Suprapubic skin (tissue), 4 donors: ENCODE measurements at regions not wholly inside any gene's neighbourhood (a gene's known extent, or its start where the extent isn't known, plus 50 kb on each side); places are given as distances from the start of the nearest gene placed in this dataset.

Source experiments
- DNase-seq, 2 donors: peaks; one replicate each; pipeline ENCODE4 v3.0.0-alpha.2; 2019; ENCODE audit warnings: low spot score in 2 of 2
- H3K27ac ChIP-seq: fragments of 200-600 bp; sonication (generic); one replicate; pipeline ENCODE4 v1.5.1; 2019
- H3K27me3 ChIP-seq: fragments of 200-600 bp; sonication (generic); one replicate; pipeline ENCODE4 v1.5.1; 2019
- H3K36me3 ChIP-seq: fragments of 200-600 bp; sonication (generic); one replicate; pipeline ENCODE4 v1.5.1; 2019
- H3K4me1 ChIP-seq: fragments of 200-600 bp; sonication (generic); one replicate; pipeline ENCODE4 v1.5.1; 2019
- H3K4me3 ChIP-seq: fragments of 200-600 bp; sonication (generic); one replicate; pipeline ENCODE4 v1.5.1; 2019; ENCODE audit warnings: mild to moderate bottlenecking
- H3K9me3 ChIP-seq: fragments of 200-600 bp; sonication (generic); one replicate; pipeline ENCODE4 v1.5.1; 2019
- EP300 ChIP-seq: sonication (generic); formaldehyde crosslinking; IDR thresholded peaks from one replicate; pipeline ENCODE4 v1.6.1; 2017; ENCODE audit warnings: antibody characterized with exemption
- POLR2A ChIP-seq, 2 donors: fragments of 450-650 bp; IDR thresholded peaks; one replicate each; pipeline ENCODE4 v1.6.1; 2017; ENCODE audit warnings: antibody characterized with exemption in 2 of 2, mild to moderate bottlenecking in 2 of 2, moderate library complexity in 2 of 2
- POLR2AphosphoS5 ChIP-seq, 3 donors: sonication (generic); formaldehyde crosslinking; IDR thresholded peaks; one replicate each; pipeline ENCODE4 v1.6.1; 2017; ENCODE audit warnings: antibody characterized with exemption in 3 of 3
- WGBS: methylation state at CpG from one replicate; pipeline ENCODE4 v1.1.5; 2018; 5-methylcytosine and 5-hydroxymethylcytosine counted together
- TF ChIP-seq, protein P1 (sequence below), 2 donors: fragments of 200-600 bp in 1 of 2; fragments of 450-650 bp in 1 of 2; sonication (generic) in 1 of 2; IDR thresholded peaks; one replicate each; pipeline ENCODE4 v1.5.1; 2016 to 2019; ENCODE audit warnings: antibody characterized with exemption in 2 of 2, mild to moderate bottlenecking in 1 of 2, moderate library complexity in 1 of 2

DNA sequence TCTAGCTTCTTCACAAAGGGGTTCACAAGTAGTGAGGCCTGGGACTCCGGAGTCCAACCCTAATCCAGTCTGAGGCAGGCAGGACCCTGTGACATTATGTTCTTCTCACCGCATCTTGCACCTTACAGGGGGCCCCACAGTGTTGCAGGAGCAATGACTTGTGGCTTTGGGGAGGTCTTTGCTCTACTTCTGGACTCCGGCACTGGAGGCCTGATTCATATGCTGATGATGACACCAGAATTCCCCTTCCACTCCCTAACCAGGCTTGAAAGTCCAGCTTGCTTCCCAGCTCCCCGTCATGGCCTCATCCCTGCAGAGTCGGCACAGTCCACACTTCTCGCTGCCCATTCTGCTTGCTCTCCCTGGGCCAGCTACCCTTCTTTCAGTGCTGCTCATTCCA is 96.3 kb upstream of the SLC44A3 start:
- TF ChIP-seq EP300: no peak
- TF ChIP-seq POLR2AphosphoS5 (IDR thresholded peaks at IDR 0.05): no peak
- TF ChIP-seq, protein P1, sequence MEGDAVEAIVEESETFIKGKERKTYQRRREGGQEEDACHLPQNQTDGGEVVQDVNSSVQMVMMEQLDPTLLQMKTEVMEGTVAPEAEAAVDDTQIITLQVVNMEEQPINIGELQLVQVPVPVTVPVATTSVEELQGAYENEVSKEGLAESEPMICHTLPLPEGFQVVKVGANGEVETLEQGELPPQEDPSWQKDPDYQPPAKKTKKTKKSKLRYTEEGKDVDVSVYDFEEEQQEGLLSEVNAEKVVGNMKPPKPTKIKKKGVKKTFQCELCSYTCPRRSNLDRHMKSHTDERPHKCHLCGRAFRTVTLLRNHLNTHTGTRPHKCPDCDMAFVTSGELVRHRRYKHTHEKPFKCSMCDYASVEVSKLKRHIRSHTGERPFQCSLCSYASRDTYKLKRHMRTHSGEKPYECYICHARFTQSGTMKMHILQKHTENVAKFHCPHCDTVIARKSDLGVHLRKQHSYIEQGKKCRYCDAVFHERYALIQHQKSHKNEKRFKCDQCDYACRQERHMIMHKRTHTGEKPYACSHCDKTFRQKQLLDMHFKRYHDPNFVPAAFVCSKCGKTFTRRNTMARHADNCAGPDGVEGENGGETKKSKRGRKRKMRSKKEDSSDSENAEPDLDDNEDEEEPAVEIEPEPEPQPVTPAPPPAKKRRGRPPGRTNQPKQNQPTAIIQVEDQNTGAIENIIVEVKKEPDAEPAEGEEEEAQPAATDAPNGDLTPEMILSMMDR (IDR thresholded peaks at IDR 0.05): no peak
- TF ChIP-seq POLR2A (IDR thresholded peaks at IDR 0.05): no peak
- Histone ChIP-seq H3K36me3 (no peaks in the 10 kb centered on the region), H3K27ac (no peak overlapping the region), H3K4me1 (peaks cover 13% of the 10 kb centered on the region), H3K9me3 (no peaks in the 10 kb centered on the region), H3K4me3 (no peak overlapping the region), H3K27me3 (no peaks in the 10 kb centered on the region)
- WGBS: 82% methylated on average over 6 of the region's 6 CpGs
- DNase-seq: no peak

DNA sequence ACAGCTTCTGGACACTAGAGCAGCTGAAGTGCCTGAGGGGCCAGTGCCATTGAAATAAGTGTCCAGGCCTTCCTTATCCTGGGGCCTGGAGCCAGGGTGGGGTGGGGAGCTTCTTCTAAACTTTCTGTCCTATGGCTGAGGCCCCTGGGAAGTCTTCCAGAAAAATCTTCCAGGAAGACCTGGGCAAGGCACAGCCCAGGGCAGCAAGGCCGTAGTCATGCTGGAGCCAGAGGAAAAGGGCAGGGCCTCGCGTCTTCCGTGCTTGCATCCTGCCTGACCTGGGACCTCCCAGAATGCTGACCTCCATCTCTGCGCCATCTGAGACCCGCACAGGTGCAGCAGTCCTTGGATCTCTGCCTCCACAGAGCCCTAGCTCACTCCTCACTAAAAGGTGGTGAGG is 96.7 kb upstream of the SLC44A3 start:
- Histone ChIP-seq H3K36me3 (no peaks in the 10 kb centered on the region), H3K4me3 (no peak overlapping the region), H3K27ac (no peak overlapping the region), H3K9me3 (no peaks in the 10 kb centered on the region), H3K27me3 (no peaks in the 10 kb centered on the region), H3K4me1 (peaks cover 13% of the 10 kb centered on the region)
- DNase-seq: no peak
- WGBS: 74% methylated on average over 6 of the region's 6 CpGs
- TF ChIP-seq, protein P1 (IDR thresholded peaks at IDR 0.05): no peak
- TF ChIP-seq EP300: no peak
- no peak for TF ChIP-seq POLR2AphosphoS5 (IDR thresholded peaks at IDR 0.05)
- no peak for TF ChIP-seq POLR2A (IDR thresholded peaks at IDR 0.05)

DNA sequence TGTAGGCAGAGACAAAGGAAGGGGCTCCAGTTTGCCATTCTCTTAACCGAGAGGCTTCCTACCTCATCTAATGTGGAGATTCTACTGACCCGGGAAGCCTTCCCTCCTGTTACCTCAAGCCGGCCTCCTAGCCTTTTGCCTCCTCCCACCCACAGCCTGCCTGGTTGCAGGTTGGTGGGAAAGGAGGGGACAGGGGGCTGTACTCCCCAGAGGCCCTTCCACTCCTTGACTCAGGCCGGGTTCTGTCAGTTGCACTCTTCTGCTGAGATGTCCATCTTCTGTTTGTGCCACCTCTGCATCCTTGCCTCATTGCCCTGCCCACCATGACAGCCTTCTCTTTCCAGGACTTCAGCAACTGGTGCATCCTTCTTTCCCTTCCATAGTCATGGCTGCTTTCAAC is 98.0 kb upstream of the SLC44A3 start:
- WGBS: 87% methylated on average over 4 of the region's 4 CpGs
- peaks cover under 1% of the 10 kb centered on the region for H3K4me1 ChIP-seq
- H3K27ac ChIP-seq: no peak overlapping the region
- no peaks in the 10 kb centered on the region for H3K9me3 ChIP-seq
- H3K27me3 ChIP-seq: no peaks in the 10 kb centered on the region
- no peak overlapping the region for H3K4me3 ChIP-seq
- DNase-seq: no peak
- H3K36me3 ChIP-seq: no peaks in the 10 kb centered on the region
- no peak for TF ChIP-seq POLR2AphosphoS5 (IDR thresholded peaks at IDR 0.05)
- TF ChIP-seq EP300: no peak
- TF ChIP-seq, protein P1 (IDR thresholded peaks at IDR 0.05): no peak
- TF ChIP-seq POLR2A (IDR thresholded peaks at IDR 0.05): no peak

DNA sequence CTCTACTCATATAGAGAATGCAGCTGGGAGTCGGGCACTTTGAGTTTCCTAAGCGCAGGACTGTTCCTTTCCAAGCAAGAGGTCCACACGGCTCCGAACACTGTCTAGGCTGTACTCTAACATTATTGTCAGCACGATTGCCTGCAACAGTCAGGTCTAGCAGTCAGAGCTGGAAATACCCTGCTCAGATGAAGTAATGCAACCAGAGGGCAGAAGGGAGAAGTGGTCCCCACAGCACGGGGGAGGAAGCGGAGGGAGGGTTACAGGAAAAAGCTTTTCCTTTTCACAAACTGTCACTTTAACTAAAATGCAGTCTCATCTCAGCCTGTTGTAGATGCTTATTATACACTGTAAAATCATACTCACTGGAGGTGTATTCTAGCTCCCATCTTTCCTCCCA is 98.9 kb upstream of the SLC44A3 start:
- no peak for DNase-seq
- Histone ChIP-seq H3K4me3 (no peak overlapping the region), H3K36me3 (no peaks in the 10 kb centered on the region), H3K9me3 (no peaks in the 10 kb centered on the region), H3K27me3 (no peaks in the 10 kb centered on the region), H3K4me1 (no peaks in the 10 kb centered on the region), H3K27ac (no peak overlapping the region)
- TF ChIP-seq EP300: no peak
- no peak for TF ChIP-seq POLR2A (IDR thresholded peaks at IDR 0.05)
- TF ChIP-seq, protein P1 (IDR thresholded peaks at IDR 0.05): no peak
- TF ChIP-seq POLR2AphosphoS5 (IDR thresholded peaks at IDR 0.05): no peak
- 75% methylated on average over 7 of the region's 7 CpGs for WGBS

DNA sequence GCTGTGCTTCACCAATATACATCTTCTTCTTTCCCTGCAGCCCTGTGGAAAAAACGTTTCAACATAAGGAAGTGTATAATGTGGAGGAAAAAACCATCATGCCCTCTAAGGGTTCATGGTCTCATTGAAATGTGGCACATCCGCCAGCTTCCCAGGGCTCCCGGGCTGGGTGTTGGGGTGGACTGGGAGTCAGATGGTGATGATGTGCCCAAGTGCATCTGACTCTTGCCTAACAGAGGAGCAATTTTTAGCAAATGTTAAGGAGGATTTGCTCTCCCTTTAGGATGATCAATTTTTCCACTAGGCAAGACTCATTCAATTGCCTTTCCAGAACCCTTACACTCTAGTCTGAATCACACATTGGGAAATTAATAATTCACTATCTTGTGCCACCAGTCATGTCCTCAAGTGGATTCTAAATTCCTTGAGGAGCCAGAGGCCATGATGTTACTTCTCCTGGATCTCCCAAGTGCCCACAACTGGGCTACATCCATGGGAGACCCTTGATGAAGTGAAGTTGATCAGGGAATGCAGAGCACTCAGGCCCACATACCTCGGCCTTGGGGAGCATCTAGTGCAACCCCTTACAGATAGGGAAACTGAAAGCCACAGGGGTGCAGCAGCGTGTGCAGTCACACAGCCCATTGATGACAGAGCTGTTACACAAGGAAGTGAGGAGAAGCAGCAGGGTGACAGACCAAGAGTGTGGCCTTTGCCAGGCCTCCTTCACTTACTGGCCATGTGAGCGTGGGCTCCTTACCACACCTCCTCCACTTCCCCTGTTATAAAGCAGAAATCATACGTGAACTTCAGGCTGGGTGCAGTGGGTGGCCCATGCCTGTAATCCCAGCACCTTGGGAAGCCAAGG is 100.0 kb upstream of the SLC44A3 start:
- TF ChIP-seq, protein P1 (IDR thresholded peaks at IDR 0.05): no peak
- TF ChIP-seq EP300: no peak
- TF ChIP-seq POLR2A (IDR thresholded peaks at IDR 0.05): no peak
- no peak for TF ChIP-seq POLR2AphosphoS5 (IDR thresholded peaks at IDR 0.05)
- WGBS: 92% methylated on average over 7 of the region's 7 CpGs
- H3K36me3 ChIP-seq: no peaks in the 10 kb centered on the region
- no peak overlapping the region for H3K27ac ChIP-seq
- H3K4me1 ChIP-seq: no peaks in the 10 kb centered on the region
- DNase-seq: no peak
- H3K27me3 ChIP-seq: no peaks in the 10 kb centered on the region
- H3K4me3 ChIP-seq: no peak overlapping the region
- no peaks in the 10 kb centered on the region for H3K9me3 ChIP-seq
